ENCODE measurements at regions not wholly inside any gene's neighbourhood (a gene's known extent, or its start where the extent isn't known, plus 50 kb on each side); places are given as distances from the start of the nearest gene placed in this dataset.

DNA sequence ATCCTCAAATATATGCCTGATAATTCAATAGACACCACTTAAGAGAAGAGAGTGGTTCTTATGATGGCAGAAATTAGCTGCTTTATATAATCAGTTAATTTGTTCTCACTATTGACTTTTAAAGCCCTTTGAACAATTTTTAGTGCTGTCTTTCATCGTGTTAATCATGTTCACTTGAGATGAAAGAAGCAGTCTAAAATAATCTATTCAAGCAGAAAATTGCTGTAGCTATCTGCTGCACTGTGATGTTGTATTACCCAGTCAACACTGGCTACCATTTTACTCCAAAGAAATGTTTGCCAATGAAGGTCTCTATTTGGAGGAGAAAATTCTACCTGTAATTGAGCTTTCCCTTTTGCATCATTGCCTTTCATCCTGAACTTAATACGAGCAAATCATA lies 459.8 kb upstream of the FSIP2 start:
- no peak for TF ChIP-seq SIRT6 (IDR thresholded peaks at IDR 0.05; ENCODE audit: low read length)
- TF ChIP-seq, protein P1, sequence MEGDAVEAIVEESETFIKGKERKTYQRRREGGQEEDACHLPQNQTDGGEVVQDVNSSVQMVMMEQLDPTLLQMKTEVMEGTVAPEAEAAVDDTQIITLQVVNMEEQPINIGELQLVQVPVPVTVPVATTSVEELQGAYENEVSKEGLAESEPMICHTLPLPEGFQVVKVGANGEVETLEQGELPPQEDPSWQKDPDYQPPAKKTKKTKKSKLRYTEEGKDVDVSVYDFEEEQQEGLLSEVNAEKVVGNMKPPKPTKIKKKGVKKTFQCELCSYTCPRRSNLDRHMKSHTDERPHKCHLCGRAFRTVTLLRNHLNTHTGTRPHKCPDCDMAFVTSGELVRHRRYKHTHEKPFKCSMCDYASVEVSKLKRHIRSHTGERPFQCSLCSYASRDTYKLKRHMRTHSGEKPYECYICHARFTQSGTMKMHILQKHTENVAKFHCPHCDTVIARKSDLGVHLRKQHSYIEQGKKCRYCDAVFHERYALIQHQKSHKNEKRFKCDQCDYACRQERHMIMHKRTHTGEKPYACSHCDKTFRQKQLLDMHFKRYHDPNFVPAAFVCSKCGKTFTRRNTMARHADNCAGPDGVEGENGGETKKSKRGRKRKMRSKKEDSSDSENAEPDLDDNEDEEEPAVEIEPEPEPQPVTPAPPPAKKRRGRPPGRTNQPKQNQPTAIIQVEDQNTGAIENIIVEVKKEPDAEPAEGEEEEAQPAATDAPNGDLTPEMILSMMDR (IDR thresholded peaks at IDR 0.05; ENCODE audit: control extremely low read depth in 1 of 3, insufficient read depth in 1 of 3, low read depth in 1 of 3, low read length in 3 of 3) = no peak
- no peak for TF ChIP-seq BRCA1 (IDR thresholded peaks at IDR 0.05; ENCODE audit: low read depth, low read length)
- TF ChIP-seq POLR2AphosphoS5 (IDR thresholded peaks at IDR 0.05; ENCODE audit: low read depth, low read length) = no peak
- no peak for TF ChIP-seq EZH2 (IDR thresholded peaks at IDR 0.05; ENCODE audit: low read depth, low read length, severe bottlenecking)
- no peak for TF ChIP-seq TAF1 (IDR thresholded peaks at IDR 0.05; ENCODE audit: low read depth, low read length)
- no peak for TF ChIP-seq NRF1 (IDR thresholded peaks at IDR 0.05; ENCODE audit: low read depth, low read length)
- no peak for TF ChIP-seq GABPA (IDR thresholded peaks at IDR 0.05; ENCODE audit: borderline replicate concordance, insufficient read depth, low read length)
- TF ChIP-seq JUN (IDR thresholded peaks at IDR 0.05; ENCODE audit: low read depth, low read length) = no peak
- no peak for TF ChIP-seq FOSL1 (IDR thresholded peaks at IDR 0.05; ENCODE audit: insufficient read depth, low read depth, low read length)
- no peak for TF ChIP-seq JUND (IDR thresholded peaks at IDR 0.05; ENCODE audit: low read length)

Data from H1 (cell line).